Ishikawa (cell line): ENCODE measurements at regions not wholly inside any gene's neighbourhood (a gene's known extent, or its start where the extent isn't known, plus 50 kb on each side); places are given as distances from the start of the nearest gene placed in this dataset.

Experiments used
- CEBPB ChIP-seq: IDR thresholded peaks from 2 replicates; pipeline ENCODE4 v1.6.1; 2012
- CREB1 ChIP-seq: IDR thresholded peaks from 2 replicates; pipeline ENCODE4 v1.6.1; 2012; ENCODE audit warnings: low read depth
- EGR1 ChIP-seq: IDR thresholded peaks from 2 replicates; pipeline ENCODE4 v1.6.1; 2012
- EP300 ChIP-seq: IDR thresholded peaks from 2 replicates; pipeline ENCODE4 v1.6.1; 2012; ENCODE audit warnings: borderline replicate concordance
- FOXM1 ChIP-seq: IDR thresholded peaks from 2 replicates; pipeline ENCODE4 v1.6.1; 2012; ENCODE audit warnings: low read depth, borderline replicate concordance
- NFIC ChIP-seq: IDR thresholded peaks from 2 replicates; pipeline ENCODE4 v1.6.1; 2012
- RAD21 ChIP-seq: IDR thresholded peaks from 2 replicates; pipeline ENCODE4 v1.6.1; 2012; ENCODE audit warnings: low read depth
- REST ChIP-seq: IDR thresholded peaks from 2 replicates; pipeline ENCODE4 v1.6.1; 2012; ENCODE audit warnings: low read depth, mild to moderate bottlenecking
- TAF1 ChIP-seq: IDR thresholded peaks from 2 replicates; pipeline ENCODE4 v1.6.1; 2012; ENCODE audit warnings: low read depth, mild to moderate bottlenecking
- TCF12 ChIP-seq: IDR thresholded peaks from 2 replicates; pipeline ENCODE4 v1.6.1; 2012; ENCODE audit warnings: low read depth
- TEAD4 ChIP-seq: IDR thresholded peaks from 2 replicates; pipeline ENCODE4 v1.6.1; 2012
- YY1 ChIP-seq: IDR thresholded peaks from 2 replicates; pipeline ENCODE4 v1.6.1; 2012; ENCODE audit warnings: low read depth
- ZBTB7A ChIP-seq: IDR thresholded peaks from 2 replicates; pipeline ENCODE4 v1.6.1; 2012; ENCODE audit warnings: low read depth
- TF ChIP-seq, protein P1 (sequence below): IDR thresholded peaks from 2 replicates; pipeline ENCODE4 v1.6.1; 2012
- TF ChIP-seq, protein P2 (sequence below): IDR thresholded peaks from 2 replicates; pipeline ENCODE4 v1.6.1; 2012

DNA sequence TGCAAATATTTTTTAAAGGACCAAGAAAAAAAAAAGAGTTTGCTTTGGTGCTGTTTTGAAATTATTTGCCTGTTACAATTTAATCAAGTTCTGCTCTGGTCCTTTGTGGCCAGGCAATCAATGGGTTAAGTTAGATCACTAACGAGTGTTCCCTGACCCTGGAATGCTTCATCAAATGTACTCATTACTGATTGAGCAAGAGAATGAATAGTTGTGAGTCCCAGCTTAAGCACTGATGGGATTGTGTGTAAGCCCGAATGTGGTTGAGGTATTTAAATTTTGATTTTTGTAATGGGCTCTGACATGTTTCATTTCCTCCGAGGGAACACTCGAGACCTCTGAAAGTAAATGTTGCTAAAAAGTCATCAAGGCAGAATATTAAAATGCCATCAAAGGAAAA, 699.1 kb downstream of the MCTP2 start:
- TF ChIP-seq YY1 (no peak), TEAD4 (no peak), ZBTB7A (no peak)

GRCh38 chr15:94930960-94931359, 699.6 kb downstream of the MCTP2 start:
- no peak for TF ChIP-seq NFIC
- no peak for TF ChIP-seq EGR1
- TF ChIP-seq TAF1 = no peak
- no peak for TF ChIP-seq CEBPB

DNA sequence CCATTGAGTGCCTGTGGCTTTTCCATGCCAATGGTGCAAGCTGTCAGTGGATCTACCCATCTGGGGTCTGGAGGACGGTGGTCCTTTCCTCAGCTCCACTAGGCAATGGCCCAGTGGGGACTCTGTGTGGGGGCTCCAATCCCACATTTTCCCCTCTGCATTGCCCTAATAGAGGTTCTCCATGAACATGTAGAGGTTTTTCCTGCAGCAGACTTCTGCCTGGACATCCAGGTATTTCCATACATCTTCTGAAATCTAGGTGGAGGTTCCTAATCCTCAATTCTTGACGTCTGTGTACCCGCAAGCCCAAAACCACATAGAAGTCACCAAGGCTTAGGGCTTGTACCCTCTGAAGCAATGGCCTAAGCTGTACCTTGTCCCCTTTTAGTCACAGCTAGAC, 703.1 kb downstream of the MCTP2 start:
- TF ChIP-seq TEAD4 = no peak

DNA sequence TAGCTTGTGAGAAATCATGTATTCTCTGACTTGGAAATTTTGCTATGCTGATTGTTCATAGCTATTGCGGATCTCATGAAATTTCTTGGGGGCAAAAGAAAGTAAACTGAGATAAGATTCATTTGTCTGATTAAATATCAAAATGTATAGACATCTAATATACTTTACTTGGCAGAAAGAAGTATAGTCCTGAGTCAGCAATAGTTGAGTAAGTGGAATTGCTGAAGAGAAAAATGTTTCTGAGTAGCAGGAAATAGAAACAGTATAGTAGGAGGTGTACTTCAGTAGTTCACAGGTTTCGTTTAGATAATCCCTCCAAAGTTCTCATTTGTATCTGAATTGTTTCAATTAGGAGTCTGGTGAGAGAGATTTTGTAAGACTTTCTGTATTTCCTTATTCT, 705.9 kb downstream of the MCTP2 start:
- TF ChIP-seq RAD21 (no peak), TEAD4 (no peak), REST (no peak), CREB1 (no peak), NFIC (no peak), FOXM1 (no peak), EP300 (no peak), TCF12 (no peak), YY1 (no peak), EGR1 (no peak)
- TF ChIP-seq, protein P1, sequence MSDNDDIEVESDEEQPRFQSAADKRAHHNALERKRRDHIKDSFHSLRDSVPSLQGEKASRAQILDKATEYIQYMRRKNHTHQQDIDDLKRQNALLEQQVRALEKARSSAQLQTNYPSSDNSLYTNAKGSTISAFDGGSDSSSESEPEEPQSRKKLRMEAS = no peak

DNA sequence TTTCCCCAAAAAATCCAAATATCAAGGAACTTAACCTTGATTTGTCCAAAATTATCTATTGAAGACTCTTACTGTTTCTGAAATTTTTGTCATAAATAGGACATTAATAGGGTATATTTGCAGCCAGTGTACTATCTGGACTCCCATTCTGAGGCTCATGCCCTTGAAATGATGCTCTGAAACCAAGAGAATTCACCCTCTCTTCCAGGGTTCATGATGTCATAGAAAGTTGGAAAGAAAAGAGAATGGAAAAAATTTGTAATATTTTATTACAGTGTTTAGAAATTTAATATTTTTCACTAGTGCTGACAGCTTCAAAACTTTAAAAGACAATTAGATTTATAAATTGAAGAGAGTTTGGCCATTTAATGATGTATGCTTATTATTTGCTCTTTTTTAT, 712.5 kb downstream of the MCTP2 start:
- no peak for TF ChIP-seq CEBPB
- TF ChIP-seq REST = no peak
- TF ChIP-seq YY1 = no peak
- TF ChIP-seq TEAD4 = no peak
- no peak for TF ChIP-seq ZBTB7A
- TF ChIP-seq, protein P2, sequence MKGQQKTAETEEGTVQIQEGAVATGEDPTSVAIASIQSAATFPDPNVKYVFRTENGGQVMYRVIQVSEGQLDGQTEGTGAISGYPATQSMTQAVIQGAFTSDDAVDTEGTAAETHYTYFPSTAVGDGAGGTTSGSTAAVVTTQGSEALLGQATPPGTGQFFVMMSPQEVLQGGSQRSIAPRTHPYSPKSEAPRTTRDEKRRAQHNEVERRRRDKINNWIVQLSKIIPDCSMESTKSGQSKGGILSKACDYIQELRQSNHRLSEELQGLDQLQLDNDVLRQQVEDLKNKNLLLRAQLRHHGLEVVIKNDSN = no peak
- TF ChIP-seq FOXM1 = no peak
- no peak for TF ChIP-seq CREB1
- TF ChIP-seq, protein P1 = no peak
- TF ChIP-seq NFIC = no peak
- TF ChIP-seq TCF12 = no peak
- TF ChIP-seq TAF1 = no peak
- TF ChIP-seq RAD21 = no peak
- no peak for TF ChIP-seq EP300
- no peak for TF ChIP-seq EGR1

- no peak for TF ChIP-seq CEBPB
- TF ChIP-seq, protein P1 = no peak
- no peak for TF ChIP-seq EGR1
- TF ChIP-seq TCF12 = no peak
- TF ChIP-seq, protein P2 = no peak
- no peak for TF ChIP-seq REST
- no peak for TF ChIP-seq EP300
Observed at GRCh38 chr15:94951538-94951937, 720.2 kb downstream of the MCTP2 start.
